GM12892 (cell line): ENCODE measurements at regions not wholly inside any gene's neighbourhood (a gene's known extent, or its start where the extent isn't known, plus 50 kb on each side); places are given as distances from the start of the nearest gene placed in this dataset.

Source experiments
- POLR2A ChIP-seq: IDR thresholded peaks from 2 replicates; pipeline ENCODE4 v1.6.1; 2011; ENCODE audit warnings: low read depth, low read length, control low read depth
- POLR2AphosphoS5 ChIP-seq: IDR thresholded peaks from 2 replicates; pipeline ENCODE4 v1.6.1; 2011; ENCODE audit warnings: low read depth, low read length, control low read depth

- TF ChIP-seq POLR2AphosphoS5 (no peak), POLR2A (no peak)
Observed at GRCh38 chr2:16043192-16043591, 102.8 kb downstream of the MYCN start.
